ENCODE measurements at regions not wholly inside any gene's neighbourhood (a gene's known extent, or its start where the extent isn't known, plus 50 kb on each side); places are given as distances from the start of the nearest gene placed in this dataset.

DNA sequence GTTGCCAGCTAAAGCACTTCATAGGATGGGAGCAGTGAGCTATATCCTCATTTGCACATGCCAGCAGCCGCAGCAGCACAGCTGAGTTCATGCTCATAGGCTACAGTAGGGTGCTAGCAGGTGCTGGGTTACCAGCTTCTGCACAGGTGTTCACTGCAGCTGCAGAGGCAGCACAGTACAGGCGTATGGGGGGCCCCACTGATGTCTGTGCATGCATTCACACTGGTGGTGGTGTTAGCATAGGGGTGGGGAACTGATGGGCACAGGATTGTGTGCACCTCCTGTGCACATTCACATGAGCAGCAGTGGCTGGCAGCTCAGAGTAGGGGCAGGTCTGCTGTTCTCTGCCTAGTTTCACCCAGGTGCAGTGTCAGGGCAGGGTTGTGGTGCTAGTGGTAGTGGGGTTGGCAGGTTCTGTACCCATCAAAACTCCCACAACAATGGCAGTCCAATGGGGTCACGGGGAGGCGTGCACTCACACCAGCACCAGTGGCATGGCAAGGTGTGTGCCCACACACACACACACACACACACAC, 58.9 kb upstream of the IRAK1BP1 start:
- TF ChIP-seq TAF1 (IDR thresholded peaks at IDR 0.05; ENCODE audit: low read depth, low read length) (no peak), POLR2AphosphoS5 (IDR thresholded peaks at IDR 0.05; ENCODE audit: low read depth, low read length) (no peak), POLR2A (IDR thresholded peaks at IDR 0.05; ENCODE audit: low read depth, low read length) (no peak), SPI1 (IDR thresholded peaks at IDR 0.05; ENCODE audit: low read depth, low read length) (no peak)
